22Rv1 (cell line): ENCODE measurements at regions not wholly inside any gene's neighbourhood (a gene's known extent, or its start where the extent isn't known, plus 50 kb on each side); places are given as distances from the start of the nearest gene placed in this dataset.

ENCODE experiments used
- CTCF ChIP-seq: fragments of 450-650 bp; IDR thresholded peaks from 2 replicates; pipeline ENCODE4 v1.5.1; 2017; ENCODE audit warnings: mild to moderate bottlenecking
- ZFX ChIP-seq: fragments of 450-650 bp; IDR thresholded peaks from 2 replicates; pipeline ENCODE4 v1.6.1; 2017; ENCODE audit warnings: antibody characterized with exemption, borderline replicate concordance

GRCh38 chr5:61994171-61994570 lies 311.8 kb upstream of the KIF2A start:
- TF ChIP-seq CTCF (no peak), ZFX (no peak)
